ENCODE measurements at regions not wholly inside any gene's neighbourhood (a gene's known extent, or its start where the extent isn't known, plus 50 kb on each side); places are given as distances from the start of the nearest gene placed in this dataset.

- Histone ChIP-seq H3K9ac (ENCODE audit: control insufficient read depth, insufficient read depth, low read length) (no peak overlapping the region), H3K27ac (ENCODE audit: control insufficient read depth, insufficient read depth) (no peak overlapping the region), H3K4me1 (ENCODE audit: control insufficient read depth, insufficient read depth, low read length) (no peaks in the 10 kb centered on the region), H4K20me1 (ENCODE audit: control insufficient read depth, insufficient read depth) (no peaks in the 10 kb centered on the region), H3K4me3 (no peak overlapping the region), H3K79me2 (ENCODE audit: control insufficient read depth, insufficient read depth, low read length) (no peaks in the 10 kb centered on the region), H2AFZ (ENCODE audit: control insufficient read depth, low read depth, low read length) (no peak overlapping the region), H3K36me3 (ENCODE audit: control insufficient read depth in 2 of 2, insufficient read depth in 2 of 2, low read length in 1 of 2) (no peaks in the 10 kb centered on the region), H3K4me2 (ENCODE audit: control insufficient read depth, insufficient read depth) (no peak overlapping the region), H3K9me3 (replicated peaks; ENCODE audit: control insufficient read depth, insufficient read depth, low read length) (no peaks in the 10 kb centered on the region), H3K27me3 (replicated peaks in 1 of 2; ENCODE audit: control insufficient read depth in 2 of 2, insufficient read depth in 2 of 2, low read length in 1 of 2) (peaks cover 0 to 6% of the 10 kb centered on the region in 2 experiments; a peak in 2 of 4 replicates)
- DNase-seq (ENCODE audit: low read depth, low spot score) (no peak), FAIRE-seq (no peak), ATAC-seq (no peak)
- in situ Hi-C loops (cut with MboI) (no loop called here), intact Hi-C loops (cut with micrococcal nuclease; ENCODE audit: unreplicated experiment) (no loop called here)
- SMC1A ChIA-PET (ENCODE audit: uncharacterized antibody, unreplicated experiment): no interaction called here
- WGBS (ENCODE audit: insufficient coverage, insufficient replicate concordance, low lambda C conversion rate, missing lambda C conversion rate): 46% methylated on average over 3 of the region's 3 CpGs
- CTCF ChIA-PET: no interaction called here
- POLR2A ChIA-PET: no interaction called here
- TF ChIP-seq IRF4 (IDR thresholded peaks at IDR 0.05; ENCODE audit: low read depth, low read length) (no peak), POLR2AphosphoS2 (IDR thresholded peaks at IDR 0.05; ENCODE audit: low read depth, low read length) (no peak), NFIC (IDR thresholded peaks at IDR 0.05; ENCODE audit: low read depth, low read length) (no peak), RCOR1 (conservative IDR thresholded peaks at IDR 0.05; ENCODE audit: low read depth, low read length) (no peak), SRF (IDR thresholded peaks at IDR 0.05; ENCODE audit: low read depth in 2 of 2, low read length in 2 of 2) (no peak), YY1 (IDR thresholded peaks at IDR 0.05; ENCODE audit: low read depth, low read length) (no peak), CREM (IDR thresholded peaks at IDR 0.05; ENCODE audit: low read depth) (no peak), RB1 (IDR thresholded peaks at IDR 0.05; ENCODE audit: borderline replicate concordance) (no peak), MEF2A (IDR thresholded peaks at IDR 0.05; ENCODE audit: insufficient read depth, low read depth, low read length) (no peak), ZNF24 (IDR thresholded peaks at IDR 0.05) (no peak), E2F4 (IDR thresholded peaks at IDR 0.05; ENCODE audit: low read depth, low read length) (no peak), CBX3 (IDR thresholded peaks at IDR 0.05; ENCODE audit: borderline replicate concordance, low read depth) (no peak), IKZF1 (conservative IDR thresholded peaks at IDR 0.05) (no peak), IKZF2 (IDR thresholded peaks at IDR 0.05) (no peak), KLF5 (IDR thresholded peaks at IDR 0.05; ENCODE audit: partially characterized antibody) (no peak), ATF2 (IDR thresholded peaks at IDR 0.05; ENCODE audit: low read length) (no peak), SKIL (IDR thresholded peaks at IDR 0.05; ENCODE audit: low read depth, poor library complexity, severe bottlenecking) (no peak), STAT3 (IDR thresholded peaks at IDR 0.05; ENCODE audit: low read depth, low read length) (no peak), SMARCA5 (IDR thresholded peaks at IDR 0.05) (no peak)
- BruUV-seq (replicated peaks): no TSS peak
- RAD21 ChIA-PET (ENCODE audit: unreplicated experiment): no interaction called here
Observed at GRCh38 chr12:5163661-5164060, 120.0 kb downstream of the KCNA5 start.

Data from GM12878 (cell line).